ENCODE measurements at regions not wholly inside any gene's neighbourhood (a gene's known extent, or its start where the extent isn't known, plus 50 kb on each side); places are given as distances from the start of the nearest gene placed in this dataset.

- no peak for TF ChIP-seq POLR2A (IDR thresholded peaks at IDR 0.05; ENCODE audit: low read length)
- TF ChIP-seq CTCF (IDR thresholded peaks at IDR 0.05) = no peak
- peak; percentile 81 for TF ChIP-seq JUNB (IDR thresholded peaks at IDR 0.05)
These were observed 90.6 kb upstream of the TSC22D2 start for GRCh38 chr3:150317469-150317868.

Data from A549 (cell line).